KMS-11 (cell line): ENCODE measurements at regions not wholly inside any gene's neighbourhood (a gene's known extent, or its start where the extent isn't known, plus 50 kb on each side); places are given as distances from the start of the nearest gene placed in this dataset.
"Not testable (repeated sequence)": the region's sequence is repeated elsewhere in the genome, so short reads cannot be mapped to it uniquely, and the experiment has no call there.

Source experiments
- H2AFZ ChIP-seq: fragments of 200-600 bp; sonication (generic); 2 replicates; pipeline ENCODE4 v1.6.1; 2016; ENCODE audit warnings: antibody characterized with exemption, mixed run types, low read depth
- H3K27ac ChIP-seq: fragments of 200-600 bp; sonication (generic); 2 replicates; pipeline ENCODE4 v1.6.1; 2016; ENCODE audit warnings: mild to moderate bottlenecking, mixed run types
- H3K27me3 ChIP-seq: fragments of 200-600 bp; sonication (generic); 2 replicates; pipeline ENCODE4 v1.6.1; 2017; ENCODE audit warnings: mild to moderate bottlenecking, low read depth, mixed run types, moderate library complexity; ENCODE audit not compliant: insufficient read depth
- H3K36me3 ChIP-seq: fragments of 200-600 bp; sonication (generic); 2 replicates; pipeline ENCODE4 v1.6.1; 2017; ENCODE audit warnings: mild to moderate bottlenecking, mixed run types; ENCODE audit not compliant: insufficient read depth
- H3K4me1 ChIP-seq: fragments of 200-600 bp; sonication (generic); 2 replicates; pipeline ENCODE4 v1.6.1; 2016; ENCODE audit warnings: mild to moderate bottlenecking, low read depth, mixed run types; ENCODE audit not compliant: poor library complexity, severe bottlenecking
- H3K4me2 ChIP-seq: fragments of 200-600 bp; sonication (generic); 2 replicates; pipeline ENCODE4 v1.7.0; 2016; ENCODE audit warnings: mild to moderate bottlenecking, mixed run types
- H3K4me3 ChIP-seq: fragments of 200-600 bp; sonication (generic); IDR thresholded peaks from 2 replicates; pipeline ENCODE4 v1.6.1; 2017; ENCODE audit warnings: low read depth, low read length, mixed read lengths; ENCODE audit not compliant: insufficient read depth
- H3K79me2 ChIP-seq: fragments of 200-600 bp; sonication (generic); 2 replicates; pipeline ENCODE4 v1.6.1; 2016; ENCODE audit warnings: low read depth, mixed run types; ENCODE audit not compliant: insufficient read depth
- H3K9ac ChIP-seq: fragments of 200-600 bp; sonication (generic); 2 replicates; pipeline ENCODE4 v1.6.1; 2016; ENCODE audit warnings: mild to moderate bottlenecking, mixed run types
- H4K20me1 ChIP-seq: fragments of 200-600 bp; sonication (generic); 2 replicates; pipeline ENCODE4 v1.6.1; 2016; ENCODE audit warnings: mild to moderate bottlenecking, mixed run types; ENCODE audit not compliant: insufficient read depth
- CTCF ChIP-seq: fragments of 200-600 bp; sonication (generic); conservative IDR thresholded peaks from 2 replicates; pipeline ENCODE4 v1.6.1; 2017; ENCODE audit warnings: low read depth, mild to moderate bottlenecking, antibody characterized with exemption, low read length, moderate library complexity, mixed read lengths

- Histone ChIP-seq H3K79me2 (no peaks in the 10 kb centered on the region), H3K27me3 (no peaks in the 10 kb centered on the region), H3K4me1 (no peaks in the 10 kb centered on the region), H3K9ac (no peak overlapping the region), H4K20me1 (no peaks in the 10 kb centered on the region), H3K4me2 (no peak overlapping the region), H3K27ac (no peak overlapping the region), H2AFZ (no peak overlapping the region), H3K4me3 (no peak overlapping the region), H3K36me3 (no peaks in the 10 kb centered on the region)
- TF ChIP-seq CTCF = peak; percentile 42
These were observed 203.0 kb upstream of the TBX18 start for GRCh38 chr6:84967389-84967788.

GRCh38 chr6:84953111-84953755, 188.8 kb upstream of the TBX18 start:
- Histone ChIP-seq H4K20me1 (no peaks in the 10 kb centered on the region), H3K9ac (no peak overlapping the region), H3K27ac (no peak overlapping the region), H3K36me3 (no peaks in the 10 kb centered on the region), H3K79me2 (no peaks in the 10 kb centered on the region), H3K4me2 (no peak overlapping the region), H3K4me1 (no peaks in the 10 kb centered on the region), H3K27me3 (no peaks in the 10 kb centered on the region), H3K4me3 (no peak overlapping the region), H2AFZ (no peak overlapping the region)
- TF ChIP-seq CTCF = no peak

- H3K4me1 ChIP-seq, H3K9ac ChIP-seq, H2AFZ ChIP-seq, H3K79me2 ChIP-seq, H3K4me3 ChIP-seq, H4K20me1 ChIP-seq, H3K27me3 ChIP-seq, H3K4me2 ChIP-seq, H3K27ac ChIP-seq, H3K36me3 ChIP-seq: not testable (repeated sequence)
These were observed 180.5 kb upstream of the TBX18 start for GRCh38 chr6:84944926-84945325.

- Histone ChIP-seq H3K36me3 (no peaks in the 10 kb centered on the region), H3K4me2 (no peak overlapping the region), H4K20me1 (no peaks in the 10 kb centered on the region), H2AFZ (no peak overlapping the region), H3K4me1 (no peaks in the 10 kb centered on the region), H3K4me3 (no peak overlapping the region), H3K27ac (no peak overlapping the region), H3K27me3 (no peaks in the 10 kb centered on the region), H3K79me2 (no peaks in the 10 kb centered on the region), H3K9ac (no peak overlapping the region)
- no peak for TF ChIP-seq CTCF
These were observed 179.5 kb upstream of the TBX18 start for GRCh38 chr6:84943905-84944304.

- H3K27ac ChIP-seq, H3K4me3 ChIP-seq, H3K9ac ChIP-seq, H3K79me2 ChIP-seq, H3K4me1 ChIP-seq, H2AFZ ChIP-seq, H3K4me2 ChIP-seq, H4K20me1 ChIP-seq, H3K27me3 ChIP-seq, H3K36me3 ChIP-seq: not testable (repeated sequence)
These were observed 177.2 kb upstream of the TBX18 start for GRCh38 chr6:84941609-84942008.
